Activated T-cell treated with anti-CD3 and anti-CD28 coated beads, Interleukin-2, amount 50 U/mL, for 72 hours (primary cell): ENCODE measurements at regions not wholly inside any gene's neighbourhood (a gene's known extent, or its start where the extent isn't known, plus 50 kb on each side); places are given as distances from the start of the nearest gene placed in this dataset.
"Not testable (repeated sequence)": the region's sequence is repeated elsewhere in the genome, so short reads cannot be mapped to it uniquely, and the experiment has no call there.

Experiments
- ATAC-seq, 2 donors: fragments of 150-1000 bp; cut with Tn5 transposase; replicated peaks in 1 of 2; 2 replicates each; pipeline ENCODE4 v1.10.0; 2021; ENCODE audit warnings: moderate library complexity in 2 of 2, mild to moderate bottlenecking in 1 of 2
- DNase-seq, 2 donors: peaks; one replicate each; pipeline ENCODE4 v3.0.0; 2021 to 2022; ENCODE audit warnings: mixed read lengths in 1 of 2
- H3K27ac Mint-ChIP-seq: one replicate; pipeline ENCODE4 v1.8.0; 2022; ENCODE audit warnings: mild to moderate bottlenecking, moderate library complexity, mixed read lengths
- H3K27me3 Mint-ChIP-seq: one replicate; pipeline ENCODE4 v1.8.0; 2022; ENCODE audit warnings: low read depth, mixed read lengths
- H3K36me3 Mint-ChIP-seq, 2 donors: one replicate each; pipeline ENCODE4 v1.8.0; 2022; ENCODE audit warnings: mixed read lengths in 2 of 2, mild to moderate bottlenecking in 1 of 2; ENCODE audit not compliant: insufficient read depth in 2 of 2
- H3K4me1 Mint-ChIP-seq: one replicate; pipeline ENCODE4 v1.8.0; 2022; ENCODE audit warnings: low read depth, mixed read lengths
- H3K4me3 Mint-ChIP-seq, 2 donors: one replicate each; pipeline ENCODE4 v1.8.0; 2022; ENCODE audit warnings: mild to moderate bottlenecking in 2 of 2, mixed read lengths in 2 of 2, moderate library complexity in 2 of 2
- H3K9me3 Mint-ChIP-seq, 2 donors: one replicate each; pipeline ENCODE4 v1.8.0; 2022; ENCODE audit warnings: mixed read lengths in 2 of 2

DNA sequence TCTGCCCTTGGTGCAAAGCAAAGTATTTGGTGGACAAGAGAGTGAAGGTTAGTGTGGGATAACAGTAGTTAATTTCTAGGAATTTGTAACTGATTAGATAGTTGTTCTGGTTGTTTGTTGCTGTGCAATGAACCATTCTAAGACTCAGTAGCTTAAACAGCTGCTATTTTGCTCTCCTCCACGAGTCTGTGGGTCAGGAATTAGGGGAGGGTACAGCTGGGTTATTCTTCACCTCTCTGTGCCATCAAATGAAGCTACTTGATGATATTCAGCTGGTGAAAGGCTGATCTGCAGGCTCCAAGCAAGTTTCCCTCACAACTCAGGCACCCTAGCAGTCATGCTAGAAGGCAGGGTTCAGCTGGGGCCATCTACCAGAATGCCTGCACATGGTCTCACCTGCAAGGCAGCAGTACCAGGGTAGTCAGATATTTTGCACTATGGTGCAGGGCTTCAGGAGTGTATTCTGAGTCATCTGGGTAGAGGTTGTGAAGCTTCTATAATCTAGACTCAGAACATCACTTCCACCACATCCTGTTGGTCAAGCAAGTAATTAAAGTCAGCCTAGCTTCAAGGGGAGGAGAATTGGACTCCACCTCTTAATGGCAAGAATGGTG is 159.5 kb upstream of the SLC28A3 start:
- Mint-ChIP-seq H3K4me1 (no peaks in the 10 kb centered on the region), H3K4me3 (no peak overlapping the region), H3K27ac (no peak overlapping the region), H3K27me3 (peaks cover 6% of the 10 kb centered on the region), H3K9me3 (no peaks in the 10 kb centered on the region), H3K36me3 (no peaks in the 10 kb centered on the region)
- ATAC-seq (no peak), DNase-seq (no peak)

DNA sequence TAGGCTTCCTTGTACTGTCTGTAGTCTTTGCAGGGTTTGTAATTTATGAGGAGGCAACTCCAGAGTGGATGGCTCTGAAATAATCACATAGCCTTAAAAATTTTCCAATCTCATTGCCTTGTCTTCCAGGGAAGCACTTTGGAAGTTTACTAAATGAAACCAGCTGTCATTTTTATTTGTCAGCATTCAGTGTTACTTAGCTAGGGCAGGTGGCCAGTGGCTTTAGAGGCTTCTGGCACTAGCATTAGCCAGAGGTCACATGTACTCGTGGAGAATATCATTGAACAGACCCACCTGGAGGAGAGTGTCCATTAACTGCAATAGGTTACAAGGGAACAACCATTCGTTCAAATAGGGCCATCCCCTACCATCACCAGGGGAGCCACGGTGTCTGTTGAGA is 160.3 kb upstream of the SLC28A3 start:
- Mint-ChIP-seq H3K36me3 (no peaks in the 10 kb centered on the region), H3K27ac (no peak overlapping the region), H3K4me3 (no peak overlapping the region), H3K27me3 (peaks cover 6% of the 10 kb centered on the region), H3K4me1 (no peaks in the 10 kb centered on the region), H3K9me3 (no peaks in the 10 kb centered on the region)
- no peak for ATAC-seq
- no peak for DNase-seq

DNA sequence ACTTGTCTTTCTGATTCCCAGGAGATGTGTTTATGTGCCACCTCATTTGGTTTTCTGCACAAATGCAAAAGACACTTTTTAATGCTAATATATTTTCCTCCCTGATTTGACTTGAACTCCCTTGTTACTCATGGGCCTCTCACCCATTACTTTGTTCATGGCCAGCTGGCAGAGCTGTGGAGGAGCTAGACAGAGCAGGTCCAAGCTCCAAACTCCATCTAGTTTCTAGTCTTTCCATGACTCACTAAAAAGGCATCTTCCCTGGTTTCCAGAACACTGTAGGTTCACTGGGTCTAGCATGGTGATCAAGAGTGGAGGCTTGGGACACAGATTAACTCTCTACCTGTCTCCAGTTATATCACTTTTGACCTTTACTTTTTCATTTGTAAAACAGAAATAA is 161.0 kb upstream of the SLC28A3 start:
- Mint-ChIP-seq H3K4me3 (no peak overlapping the region), H3K36me3 (no peaks in the 10 kb centered on the region), H3K9me3 (no peaks in the 10 kb centered on the region), H3K4me1 (no peaks in the 10 kb centered on the region), H3K27me3 (peaks cover 6% of the 10 kb centered on the region), H3K27ac (no peak overlapping the region)
- DNase-seq (no peak), ATAC-seq (no peak)

DNA sequence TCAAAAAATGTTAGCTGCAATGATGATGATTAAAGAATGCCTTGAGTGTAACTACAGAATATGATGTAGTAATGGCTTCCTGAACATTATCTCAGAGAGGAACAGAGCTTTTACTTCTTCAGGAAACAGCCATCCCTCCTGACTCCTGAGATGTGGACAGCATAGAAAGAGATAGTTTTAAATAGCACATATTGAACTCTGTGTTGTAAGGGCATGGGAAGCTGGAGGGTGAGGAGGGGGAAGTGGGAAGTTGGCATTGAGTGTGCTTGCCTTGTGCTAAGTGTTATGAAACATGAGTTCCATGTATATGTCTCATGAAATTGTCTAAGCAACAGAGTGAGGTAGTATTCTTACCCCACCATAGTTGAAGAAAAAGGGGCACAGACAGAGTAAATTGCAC is 161.5 kb upstream of the SLC28A3 start:
- H3K27me3 Mint-ChIP-seq: peaks cover 6% of the 10 kb centered on the region
- no peak overlapping the region for H3K4me3 Mint-ChIP-seq
- H3K9me3 Mint-ChIP-seq: no peaks in the 10 kb centered on the region
- no peaks in the 10 kb centered on the region for H3K36me3 Mint-ChIP-seq
- DNase-seq (no peak), ATAC-seq (no peak)
- H3K27ac Mint-ChIP-seq: no peak overlapping the region
- no peaks in the 10 kb centered on the region for H3K4me1 Mint-ChIP-seq

DNA sequence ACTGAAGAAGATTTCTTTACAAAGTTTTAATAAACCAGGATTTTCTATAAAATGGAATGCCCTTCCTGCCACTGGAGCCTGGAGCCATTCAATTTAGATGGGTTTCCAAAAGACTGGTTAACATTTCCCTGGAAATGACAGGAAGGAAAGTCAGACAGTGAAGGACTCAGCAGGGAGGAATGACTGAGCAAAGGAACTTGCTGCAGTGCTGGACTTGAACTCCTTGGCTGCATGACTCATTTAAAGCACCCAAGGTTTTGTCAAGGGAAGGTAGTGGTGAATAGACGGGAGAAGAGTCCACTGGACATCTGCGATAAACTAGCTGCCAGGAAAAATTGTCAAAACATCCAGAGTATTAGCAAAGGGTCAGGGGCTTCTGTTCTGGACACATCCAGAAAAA is 163.8 kb upstream of the SLC28A3 start:
- Mint-ChIP-seq H3K4me3 (no peak overlapping the region), H3K4me1 (no peaks in the 10 kb centered on the region), H3K36me3 (no peaks in the 10 kb centered on the region), H3K27ac (no peak overlapping the region), H3K9me3 (peaks cover 0 to 4% of the 10 kb centered on the region in 2 donors), H3K27me3 (no peaks in the 10 kb centered on the region)
- no peak for DNase-seq
- ATAC-seq: no peak

DNA sequence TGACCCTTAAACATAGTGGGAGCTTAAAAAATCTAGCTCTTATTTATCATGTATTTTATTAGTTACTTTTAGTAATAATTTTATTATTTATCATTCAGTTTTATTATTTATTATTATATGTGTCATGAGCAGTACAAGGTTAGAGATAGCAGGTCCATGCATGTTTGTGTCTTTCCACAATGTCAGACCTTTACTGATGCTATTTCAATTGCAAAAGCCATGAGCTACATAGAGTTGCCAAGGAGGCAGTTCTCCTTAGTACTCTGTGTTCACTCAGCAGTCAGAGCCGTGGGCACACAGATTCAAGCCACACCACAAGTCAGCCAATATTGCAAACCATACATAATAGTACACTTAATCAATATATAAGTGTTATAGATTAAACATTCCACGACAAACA is 157.9 kb upstream of the NTRK2 start:
- Mint-ChIP-seq H3K4me1 (no peaks in the 10 kb centered on the region), H3K36me3 (no peaks in the 10 kb centered on the region), H3K9me3 (peaks cover 0 to 4% of the 10 kb centered on the region in 2 donors), H3K27me3 (no peaks in the 10 kb centered on the region), H3K4me3 (no peak overlapping the region), H3K27ac (peak overlapping the region; percentile 79)
- no peak for DNase-seq
- no peak for ATAC-seq

DNA sequence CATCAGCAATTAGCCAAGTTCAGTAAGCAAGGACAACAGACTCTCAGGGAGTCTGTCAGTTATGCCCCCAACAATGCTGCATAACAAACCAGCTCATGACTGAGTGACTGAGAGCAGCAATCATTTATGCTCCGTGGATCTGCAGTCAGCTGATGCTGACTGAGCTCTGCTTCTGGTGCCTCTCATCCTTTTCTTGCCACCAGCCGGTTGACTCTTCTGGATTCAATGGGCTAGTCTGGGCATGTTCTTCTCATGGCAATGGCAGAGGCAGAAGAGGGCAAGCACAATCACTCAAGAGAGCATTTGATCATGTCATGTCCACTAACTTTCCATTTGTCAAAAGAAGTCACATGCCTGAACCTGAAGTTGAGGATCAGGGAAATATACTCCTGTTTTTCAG is 157.0 kb upstream of the NTRK2 start:
- Mint-ChIP-seq H3K36me3 (no peaks in the 10 kb centered on the region), H3K9me3 (peaks cover 0 to 4% of the 10 kb centered on the region in 2 donors), H3K4me3 (no peak overlapping the region), H3K27ac (no peak overlapping the region), H3K4me1 (no peaks in the 10 kb centered on the region), H3K27me3 (no peaks in the 10 kb centered on the region)
- ATAC-seq (no peak), DNase-seq (no peak)

DNA sequence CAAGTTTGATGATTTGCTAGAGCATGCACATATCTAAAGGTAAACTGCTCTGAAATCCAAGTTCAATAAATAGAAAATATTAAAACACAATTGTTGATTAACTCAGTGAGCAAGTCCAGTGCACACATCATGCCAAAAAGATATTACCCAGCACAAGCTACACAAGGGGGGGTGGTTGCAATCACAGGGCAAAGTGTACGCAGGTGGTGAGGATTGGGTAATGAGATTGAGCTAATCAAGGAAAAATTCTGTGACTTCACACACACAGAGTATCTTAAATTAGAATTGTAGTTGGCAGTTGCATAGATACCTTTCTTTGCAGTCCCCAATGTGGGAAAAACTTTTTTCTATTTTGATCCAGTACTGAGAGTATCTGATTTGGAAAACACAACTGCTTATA is 156.1 kb upstream of the NTRK2 start:
- no peak overlapping the region for H3K27ac Mint-ChIP-seq
- peaks cover 0 to 3% of the 10 kb centered on the region in 2 donors for H3K36me3 Mint-ChIP-seq
- no peaks in the 10 kb centered on the region for H3K27me3 Mint-ChIP-seq
- peaks cover 3 to 6% of the 10 kb centered on the region in 2 donors for H3K9me3 Mint-ChIP-seq
- H3K4me1 Mint-ChIP-seq: no peaks in the 10 kb centered on the region
- H3K4me3 Mint-ChIP-seq: no peak overlapping the region
- no peak for ATAC-seq
- no peak for DNase-seq

DNA sequence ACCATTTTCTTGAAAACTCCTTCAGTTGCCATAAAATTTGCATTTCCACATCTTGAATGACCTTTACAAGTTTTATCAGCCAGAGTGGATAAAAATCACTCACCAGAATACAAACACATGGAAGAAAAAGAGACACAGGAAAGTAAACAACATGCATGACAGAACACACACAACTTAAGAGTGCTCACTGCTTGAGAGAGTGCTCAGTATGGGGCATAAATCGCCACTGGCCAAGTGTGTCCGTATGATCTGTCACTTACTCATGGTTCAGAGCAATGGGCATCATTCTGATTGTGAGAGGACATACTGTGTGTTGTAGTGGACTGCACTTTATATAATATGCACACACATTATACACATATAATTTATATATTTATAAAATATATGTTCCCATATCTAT is 155.6 kb upstream of the NTRK2 start:
- no peak overlapping the region for H3K4me3 Mint-ChIP-seq
- no peak overlapping the region for H3K27ac Mint-ChIP-seq
- no peaks in the 10 kb centered on the region for H3K27me3 Mint-ChIP-seq
- ATAC-seq (no peak), DNase-seq (no peak)
- H3K36me3 Mint-ChIP-seq: peaks cover 0 to 3% of the 10 kb centered on the region in 2 donors
- peaks cover 3% of the 10 kb centered on the region in 2 donors for H3K9me3 Mint-ChIP-seq
- H3K4me1 Mint-ChIP-seq: no peaks in the 10 kb centered on the region

DNA sequence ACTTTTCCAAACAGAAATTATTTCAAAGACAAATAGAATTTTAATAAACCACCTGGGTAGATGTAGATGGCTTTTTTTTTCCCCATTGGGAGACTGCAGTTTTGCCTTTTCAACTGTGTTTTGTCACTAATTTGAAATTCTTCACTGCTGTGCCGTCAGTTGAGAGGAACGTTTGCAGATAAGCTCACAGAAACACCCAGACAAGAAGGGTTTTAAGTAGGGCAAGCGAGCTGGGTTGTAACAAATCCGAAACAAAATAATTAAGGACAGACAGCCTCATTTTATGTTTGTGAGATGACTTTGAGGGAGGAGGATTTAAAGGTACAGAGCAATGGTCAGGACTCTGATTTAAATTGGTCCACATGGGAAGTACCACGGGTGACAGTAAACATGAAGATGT is 155.1 kb upstream of the NTRK2 start:
- Mint-ChIP-seq H3K9me3 (peaks cover 3% of the 10 kb centered on the region in 2 donors), H3K27me3 (no peaks in the 10 kb centered on the region), H3K36me3 (peaks cover 0 to 3% of the 10 kb centered on the region in 2 donors), H3K4me3 (no peak overlapping the region), H3K4me1 (no peaks in the 10 kb centered on the region), H3K27ac (no peak overlapping the region)
- DNase-seq (no peak), ATAC-seq (no peak)

DNA sequence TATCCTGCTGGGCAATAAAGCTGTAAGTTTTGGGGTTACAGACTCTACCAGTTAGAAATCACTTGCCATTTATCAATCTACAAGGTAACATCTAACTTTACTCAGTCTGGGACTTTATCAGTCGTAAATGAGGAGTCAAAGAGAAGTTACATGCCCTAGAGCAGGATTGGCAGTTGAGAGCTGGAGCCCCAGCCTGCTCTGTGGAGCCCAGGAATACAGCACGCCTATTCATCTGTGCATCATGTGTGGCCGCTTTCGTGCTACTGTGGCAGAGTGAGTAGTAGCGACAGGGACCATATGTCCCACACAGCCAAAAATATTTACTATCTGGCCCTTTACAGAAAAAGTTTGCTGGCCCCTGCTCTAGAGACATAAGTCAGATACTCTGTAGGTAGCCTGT is 152.5 kb upstream of the NTRK2 start:
- no peak for DNase-seq
- no peak overlapping the region for H3K4me3 Mint-ChIP-seq
- no peak for ATAC-seq
- peaks cover 0 to 3% of the 10 kb centered on the region in 2 donors for H3K36me3 Mint-ChIP-seq
- no peaks in the 10 kb centered on the region for H3K4me1 Mint-ChIP-seq
- H3K27me3 Mint-ChIP-seq: no peaks in the 10 kb centered on the region
- no peak overlapping the region for H3K27ac Mint-ChIP-seq
- peaks cover 3% of the 10 kb centered on the region in 2 donors for H3K9me3 Mint-ChIP-seq

DNA sequence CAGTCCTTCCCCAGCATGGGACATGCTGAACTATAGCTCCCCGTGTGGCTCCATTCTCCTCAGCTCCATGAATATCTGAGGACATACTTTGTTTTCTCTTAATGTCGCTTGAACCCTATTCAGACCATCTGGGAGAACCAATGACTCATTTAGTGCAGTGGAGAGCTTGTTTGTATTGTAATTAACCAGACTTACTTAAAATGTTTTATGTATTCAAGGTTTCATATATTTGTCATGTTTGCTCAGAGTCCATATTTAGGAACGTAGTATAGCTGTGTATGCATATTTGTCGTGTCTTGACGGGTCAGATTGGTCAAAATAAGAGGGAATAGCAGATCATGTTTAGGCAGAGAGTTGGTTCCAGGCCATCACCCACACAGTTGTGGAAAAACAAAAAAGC is 150.1 kb upstream of the NTRK2 start:
- Mint-ChIP-seq H3K27me3 (no peaks in the 10 kb centered on the region), H3K36me3 (peaks cover 0 to 3% of the 10 kb centered on the region in 2 donors), H3K4me3 (no peak overlapping the region), H3K9me3 (peaks cover 3% of the 10 kb centered on the region in 2 donors), H3K27ac (no peak overlapping the region), H3K4me1 (no peaks in the 10 kb centered on the region)
- DNase-seq (no peak), ATAC-seq (no peak)

DNA sequence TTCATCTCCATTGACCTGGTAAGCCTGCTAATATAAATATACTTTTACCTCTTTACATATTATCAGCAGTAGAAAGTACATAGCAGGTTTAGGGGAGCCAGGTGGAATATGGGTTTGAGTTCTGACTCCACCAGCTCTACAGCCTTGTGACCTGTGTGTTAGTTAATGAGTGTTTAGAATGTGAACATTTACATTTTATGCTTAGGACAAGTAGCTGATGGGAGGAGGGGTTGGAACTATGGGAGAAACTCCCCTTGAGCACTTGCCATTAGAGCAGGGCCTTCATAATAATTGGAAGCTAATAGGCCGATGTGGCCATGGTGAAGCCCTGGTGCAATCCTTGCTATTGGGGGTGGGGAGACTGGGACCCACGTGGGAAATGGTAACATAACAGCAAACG is 148.3 kb upstream of the NTRK2 start:
- H3K36me3 Mint-ChIP-seq: peaks cover 0 to 3% of the 10 kb centered on the region in 2 donors
- no peaks in the 10 kb centered on the region for H3K27me3 Mint-ChIP-seq
- no peaks in the 10 kb centered on the region for H3K4me1 Mint-ChIP-seq
- DNase-seq: no peak
- ATAC-seq: no peak
- peaks cover 4 to 6% of the 10 kb centered on the region in 2 donors for H3K9me3 Mint-ChIP-seq
- H3K4me3 Mint-ChIP-seq: no peak overlapping the region
- H3K27ac Mint-ChIP-seq: no peak overlapping the region

DNA sequence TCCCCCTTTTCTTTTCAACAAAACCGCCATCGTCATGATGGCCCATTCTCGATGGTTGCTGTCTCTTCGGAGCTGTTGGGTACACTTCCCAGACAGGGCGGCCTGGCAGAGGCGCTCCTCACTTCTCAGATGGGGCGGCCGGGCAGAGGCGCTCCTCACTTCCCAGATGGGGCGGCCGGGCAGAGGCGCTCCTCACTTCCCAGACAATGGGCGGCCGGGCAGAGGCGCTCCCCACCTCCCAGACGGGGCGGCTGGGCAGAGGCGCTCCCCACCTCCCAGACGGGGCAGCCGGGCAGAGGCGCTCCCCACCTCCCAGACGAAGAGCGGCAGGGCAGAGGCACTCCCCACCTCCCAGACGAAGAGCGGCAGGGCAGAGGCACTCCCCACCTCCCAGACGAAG is 143.3 kb upstream of the NTRK2 start:
- DNase-seq, H3K27ac Mint-ChIP-seq, H3K4me3 Mint-ChIP-seq, H3K4me1 Mint-ChIP-seq, H3K9me3 Mint-ChIP-seq, H3K36me3 Mint-ChIP-seq, H3K27me3 Mint-ChIP-seq, ATAC-seq: not testable (repeated sequence)
